Effector memory CD4-positive, alpha-beta T cell (primary cell): ENCODE measurements at regions not wholly inside any gene's neighbourhood (a gene's known extent, or its start where the extent isn't known, plus 50 kb on each side); places are given as distances from the start of the nearest gene placed in this dataset.

Source experiments
- DNase-seq, 3 donors: peaks; one replicate each; pipeline ENCODE4 v3.0.0-alpha.2; 2020
- H3K27ac ChIP-seq: 2 replicates; pipeline ENCODE4 v1.7.0; 2013; ENCODE audit warnings: mild to moderate bottlenecking, low read length, moderate library complexity; ENCODE audit not compliant: insufficient read depth, poor library complexity, severe bottlenecking
- H3K27me3 ChIP-seq: replicated peaks from 2 replicates; pipeline ENCODE4 v1.7.0; 2013; ENCODE audit warnings: mild to moderate bottlenecking, low read length; ENCODE audit not compliant: insufficient read depth, control insufficient read depth, poor library complexity, severe bottlenecking
- H3K36me3 ChIP-seq: 2 replicates; pipeline ENCODE4 v1.7.0; 2013; ENCODE audit warnings: mild to moderate bottlenecking, low read length, moderate library complexity; ENCODE audit not compliant: control insufficient read depth, insufficient read depth
- H3K4me1 ChIP-seq: 2 replicates; pipeline ENCODE4 v1.7.0; 2013; ENCODE audit warnings: low read length, mild to moderate bottlenecking; ENCODE audit not compliant: control insufficient read depth, insufficient read depth, poor library complexity, severe bottlenecking
- H3K4me3 ChIP-seq: 2 replicates; pipeline ENCODE4 v1.7.0; 2013; ENCODE audit warnings: low read length, low read depth, mild to moderate bottlenecking; ENCODE audit not compliant: insufficient read depth, poor library complexity, severe bottlenecking
- H3K9me3 ChIP-seq: 2 replicates; pipeline ENCODE4 v1.7.0; 2013; ENCODE audit warnings: mild to moderate bottlenecking, low read length, moderate library complexity; ENCODE audit not compliant: control insufficient read depth

DNA sequence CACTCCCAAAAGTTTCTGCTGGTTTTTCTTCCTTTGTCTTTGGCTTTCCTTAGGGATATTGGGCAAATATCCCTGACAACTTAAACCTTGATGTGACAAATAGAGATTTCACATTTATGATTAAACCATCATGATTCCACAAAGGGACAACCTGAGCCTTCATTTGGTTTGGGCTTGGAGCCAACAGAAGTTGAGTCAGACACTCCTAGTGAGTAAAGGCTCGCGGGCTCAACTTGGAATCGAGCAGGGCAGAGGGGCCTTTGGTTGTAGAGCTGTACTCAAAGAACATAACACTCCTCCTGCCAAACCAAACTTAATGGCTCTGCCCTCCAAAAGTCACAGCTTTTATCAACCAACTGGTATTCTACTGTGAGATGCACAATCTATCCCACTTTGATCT, 290.2 kb upstream of the MAP3K1 start:
- no peaks in the 10 kb centered on the region for H3K9me3 ChIP-seq
- no peaks in the 10 kb centered on the region for H3K36me3 ChIP-seq
- no peak overlapping the region for H3K27ac ChIP-seq
- DNase-seq = no peak
- no peak overlapping the region for H3K4me3 ChIP-seq
- no peaks in the 10 kb centered on the region for H3K4me1 ChIP-seq
- no peaks in the 10 kb centered on the region for H3K27me3 ChIP-seq

- no peak for DNase-seq
- no peaks in the 10 kb centered on the region for H3K27me3 ChIP-seq
- no peak overlapping the region for H3K4me3 ChIP-seq
- no peak overlapping the region for H3K27ac ChIP-seq
- no peaks in the 10 kb centered on the region for H3K4me1 ChIP-seq
- H3K9me3 ChIP-seq = no peaks in the 10 kb centered on the region
- no peaks in the 10 kb centered on the region for H3K36me3 ChIP-seq
Observed at GRCh38 chr5:56523790-56524575, 290.9 kb upstream of the ANKRD55 start.

DNA sequence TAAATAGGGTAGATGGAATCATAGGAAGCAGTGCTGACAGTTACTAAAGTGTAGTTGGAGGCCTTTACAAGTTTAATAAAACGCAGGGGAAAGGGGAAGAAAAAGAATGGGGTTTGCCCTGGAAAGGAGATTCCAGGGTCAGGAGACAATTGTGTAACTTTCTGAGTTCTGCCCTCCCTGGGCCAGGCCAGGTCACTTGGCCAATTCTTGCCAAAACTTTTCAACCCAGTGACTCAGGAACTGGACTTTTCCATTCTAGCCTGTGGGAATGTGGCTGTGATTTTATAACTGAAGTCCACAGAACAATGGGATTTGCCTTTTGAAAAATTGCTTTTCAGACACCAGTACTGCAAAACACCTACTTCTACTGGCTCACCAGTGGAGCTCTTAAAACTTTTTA, 289.8 kb upstream of the ANKRD55 start:
- no peaks in the 10 kb centered on the region for H3K36me3 ChIP-seq
- DNase-seq = no peak
- no peaks in the 10 kb centered on the region for H3K9me3 ChIP-seq

DNA sequence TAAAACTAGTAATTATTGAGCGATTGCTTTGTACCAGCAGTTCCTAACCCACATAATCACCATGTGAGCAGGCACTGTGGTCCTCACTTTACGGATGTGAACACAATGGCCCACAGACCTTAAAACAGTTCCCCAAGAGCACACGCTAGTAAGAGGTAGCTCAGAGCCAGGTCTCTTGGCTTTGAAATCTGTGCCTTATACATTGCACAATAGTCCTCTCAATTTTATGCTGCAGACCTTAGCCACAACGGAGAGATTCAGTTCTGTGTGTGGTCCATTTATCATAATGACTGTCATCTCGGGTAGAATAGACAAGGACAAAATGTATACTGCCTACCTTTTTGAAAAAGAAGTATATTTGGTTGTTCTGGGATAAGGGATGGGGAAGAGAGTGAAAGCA, 289.0 kb upstream of the ANKRD55 start:
- peaks cover 2% of the 10 kb centered on the region for H3K4me1 ChIP-seq
- DNase-seq = no peak
- no peak overlapping the region for H3K4me3 ChIP-seq
- no peaks in the 10 kb centered on the region for H3K36me3 ChIP-seq
- H3K9me3 ChIP-seq = no peaks in the 10 kb centered on the region
- H3K27me3 ChIP-seq = no peaks in the 10 kb centered on the region
- H3K27ac ChIP-seq = no peak overlapping the region

More for the DNA sequence above, 289.8 kb upstream of the ANKRD55 start:
- Histone ChIP-seq H3K4me1 (no peaks in the 10 kb centered on the region), H3K4me3 (no peak overlapping the region), H3K27me3 (no peaks in the 10 kb centered on the region), H3K27ac (no peak overlapping the region)

- H3K4me1 ChIP-seq = peaks cover 12% of the 10 kb centered on the region
- no peaks in the 10 kb centered on the region for H3K36me3 ChIP-seq
- H3K4me3 ChIP-seq = no peak overlapping the region
- DNase-seq = no peak
- no peaks in the 10 kb centered on the region for H3K27me3 ChIP-seq
- no peak overlapping the region for H3K27ac ChIP-seq
- no peaks in the 10 kb centered on the region for H3K9me3 ChIP-seq
Observed at GRCh38 chr5:56520986-56521730, 288.0 kb upstream of the ANKRD55 start.

- Histone ChIP-seq H3K36me3 (no peaks in the 10 kb centered on the region), H3K27ac (no peak overlapping the region), H3K4me3 (no peak overlapping the region), H3K27me3 (no peaks in the 10 kb centered on the region), H3K4me1 (peaks cover 13% of the 10 kb centered on the region), H3K9me3 (no peaks in the 10 kb centered on the region)
- DNase-seq = no peak
Observed at GRCh38 chr5:56518820-56519219, 285.7 kb upstream of the ANKRD55 start.

- DNase-seq = no peak
- Histone ChIP-seq H3K4me3 (no peak overlapping the region), H3K9me3 (no peaks in the 10 kb centered on the region), H3K27me3 (no peaks in the 10 kb centered on the region), H3K4me1 (peaks cover 13% of the 10 kb centered on the region), H3K27ac (no peak overlapping the region), H3K36me3 (no peaks in the 10 kb centered on the region)
Observed at GRCh38 chr5:56517011-56517416, 283.9 kb upstream of the ANKRD55 start.

GRCh38 chr5:56516441-56516840, 283.3 kb upstream of the ANKRD55 start:
- H3K27ac ChIP-seq = no peak overlapping the region
- H3K4me1 ChIP-seq = peaks cover 13% of the 10 kb centered on the region
- H3K4me3 ChIP-seq = no peak overlapping the region
- no peaks in the 10 kb centered on the region for H3K9me3 ChIP-seq
- no peaks in the 10 kb centered on the region for H3K27me3 ChIP-seq
- no peaks in the 10 kb centered on the region for H3K36me3 ChIP-seq
- no peak for DNase-seq

DNA sequence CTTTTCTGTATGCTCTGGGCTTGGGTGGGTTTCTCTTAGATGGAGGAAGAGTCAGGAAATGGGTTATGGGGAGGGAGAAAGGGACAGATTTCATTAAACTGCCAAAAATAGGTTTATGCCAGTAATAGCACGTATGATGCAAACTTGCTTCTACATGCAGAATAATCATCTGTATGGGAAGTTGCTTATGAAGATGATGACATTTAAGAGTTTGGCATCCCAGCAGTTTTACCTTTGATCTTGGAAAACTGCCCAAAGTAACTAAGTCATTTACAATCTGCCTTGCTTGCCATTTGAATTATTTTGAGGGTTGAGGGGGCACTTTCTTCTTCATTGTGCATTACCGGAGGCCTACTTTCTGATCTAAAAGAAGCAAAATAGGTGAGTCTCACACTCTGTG, 282.9 kb upstream of the ANKRD55 start:
- peaks cover 13% of the 10 kb centered on the region for H3K4me1 ChIP-seq
- no peak overlapping the region for H3K27ac ChIP-seq
- no peaks in the 10 kb centered on the region for H3K9me3 ChIP-seq
- no peak for DNase-seq
- no peaks in the 10 kb centered on the region for H3K36me3 ChIP-seq
- H3K4me3 ChIP-seq = no peak overlapping the region
- H3K27me3 ChIP-seq = no peaks in the 10 kb centered on the region

GRCh38 chr5:56515011-56515410, 281.9 kb upstream of the ANKRD55 start:
- Histone ChIP-seq H3K4me3 (no peak overlapping the region), H3K27ac (no peak overlapping the region), H3K4me1 (peaks cover 13% of the 10 kb centered on the region), H3K9me3 (no peaks in the 10 kb centered on the region), H3K36me3 (no peaks in the 10 kb centered on the region), H3K27me3 (no peaks in the 10 kb centered on the region)
- no peak for DNase-seq
